ENCODE measurements at regions not wholly inside any gene's neighbourhood (a gene's known extent, or its start where the extent isn't known, plus 50 kb on each side); places are given as distances from the start of the nearest gene placed in this dataset.

DNA sequence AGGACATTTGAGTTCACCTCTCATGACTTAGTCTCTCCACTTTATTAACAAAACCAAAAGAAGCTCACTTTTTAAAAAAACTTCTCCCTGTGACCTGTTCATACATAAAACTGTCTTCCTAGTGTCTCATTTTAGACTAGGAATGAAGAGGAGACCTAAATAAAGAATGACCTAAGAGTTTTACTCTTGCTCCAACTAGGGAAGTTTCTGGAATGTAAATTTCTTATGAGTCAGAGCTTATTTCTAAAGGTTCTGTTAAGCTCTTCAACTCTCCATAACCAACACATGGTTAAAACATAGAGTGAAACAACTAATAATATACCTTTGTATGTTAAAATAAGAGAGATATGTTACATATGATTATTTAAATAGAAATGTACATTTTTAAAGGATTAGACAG, 369.8 kb downstream of the EMP1 start (continued):
- TF ChIP-seq, protein P1, sequence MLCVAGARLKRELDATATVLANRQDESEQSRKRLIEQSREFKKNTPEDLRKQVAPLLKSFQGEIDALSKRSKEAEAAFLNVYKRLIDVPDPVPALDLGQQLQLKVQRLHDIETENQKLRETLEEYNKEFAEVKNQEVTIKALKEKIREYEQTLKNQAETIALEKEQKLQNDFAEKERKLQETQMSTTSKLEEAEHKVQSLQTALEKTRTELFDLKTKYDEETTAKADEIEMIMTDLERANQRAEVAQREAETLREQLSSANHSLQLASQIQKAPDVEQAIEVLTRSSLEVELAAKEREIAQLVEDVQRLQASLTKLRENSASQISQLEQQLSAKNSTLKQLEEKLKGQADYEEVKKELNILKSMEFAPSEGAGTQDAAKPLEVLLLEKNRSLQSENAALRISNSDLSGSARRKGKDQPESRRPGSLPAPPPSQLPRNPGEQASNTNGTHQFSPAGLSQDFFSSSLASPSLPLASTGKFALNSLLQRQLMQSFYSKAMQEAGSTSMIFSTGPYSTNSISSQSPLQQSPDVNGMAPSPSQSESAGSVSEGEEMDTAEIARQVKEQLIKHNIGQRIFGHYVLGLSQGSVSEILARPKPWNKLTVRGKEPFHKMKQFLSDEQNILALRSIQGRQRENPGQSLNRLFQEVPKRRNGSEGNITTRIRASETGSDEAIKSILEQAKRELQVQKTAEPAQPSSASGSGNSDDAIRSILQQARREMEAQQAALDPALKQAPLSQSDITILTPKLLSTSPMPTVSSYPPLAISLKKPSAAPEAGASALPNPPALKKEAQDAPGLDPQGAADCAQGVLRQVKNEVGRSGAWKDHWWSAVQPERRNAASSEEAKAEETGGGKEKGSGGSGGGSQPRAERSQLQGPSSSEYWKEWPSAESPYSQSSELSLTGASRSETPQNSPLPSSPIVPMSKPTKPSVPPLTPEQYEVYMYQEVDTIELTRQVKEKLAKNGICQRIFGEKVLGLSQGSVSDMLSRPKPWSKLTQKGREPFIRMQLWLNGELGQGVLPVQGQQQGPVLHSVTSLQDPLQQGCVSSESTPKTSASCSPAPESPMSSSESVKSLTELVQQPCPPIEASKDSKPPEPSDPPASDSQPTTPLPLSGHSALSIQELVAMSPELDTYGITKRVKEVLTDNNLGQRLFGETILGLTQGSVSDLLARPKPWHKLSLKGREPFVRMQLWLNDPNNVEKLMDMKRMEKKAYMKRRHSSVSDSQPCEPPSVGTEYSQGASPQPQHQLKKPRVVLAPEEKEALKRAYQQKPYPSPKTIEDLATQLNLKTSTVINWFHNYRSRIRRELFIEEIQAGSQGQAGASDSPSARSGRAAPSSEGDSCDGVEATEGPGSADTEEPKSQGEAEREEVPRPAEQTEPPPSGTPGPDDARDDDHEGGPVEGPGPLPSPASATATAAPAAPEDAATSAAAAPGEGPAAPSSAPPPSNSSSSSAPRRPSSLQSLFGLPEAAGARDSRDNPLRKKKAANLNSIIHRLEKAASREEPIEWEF (IDR thresholded peaks at IDR 0.05; ENCODE audit: insufficient replicate concordance, low read depth, low read length) = no peak
- TF ChIP-seq TBL1XR1 (IDR thresholded peaks at IDR 0.05; ENCODE audit: low read depth, low read length) = no peak
- TF ChIP-seq ESRRA (IDR thresholded peaks at IDR 0.05; ENCODE audit: low read length) = no peak
- no peak for TF ChIP-seq ZBED1 (IDR thresholded peaks at IDR 0.05; ENCODE audit: borderline replicate concordance)

DNA sequence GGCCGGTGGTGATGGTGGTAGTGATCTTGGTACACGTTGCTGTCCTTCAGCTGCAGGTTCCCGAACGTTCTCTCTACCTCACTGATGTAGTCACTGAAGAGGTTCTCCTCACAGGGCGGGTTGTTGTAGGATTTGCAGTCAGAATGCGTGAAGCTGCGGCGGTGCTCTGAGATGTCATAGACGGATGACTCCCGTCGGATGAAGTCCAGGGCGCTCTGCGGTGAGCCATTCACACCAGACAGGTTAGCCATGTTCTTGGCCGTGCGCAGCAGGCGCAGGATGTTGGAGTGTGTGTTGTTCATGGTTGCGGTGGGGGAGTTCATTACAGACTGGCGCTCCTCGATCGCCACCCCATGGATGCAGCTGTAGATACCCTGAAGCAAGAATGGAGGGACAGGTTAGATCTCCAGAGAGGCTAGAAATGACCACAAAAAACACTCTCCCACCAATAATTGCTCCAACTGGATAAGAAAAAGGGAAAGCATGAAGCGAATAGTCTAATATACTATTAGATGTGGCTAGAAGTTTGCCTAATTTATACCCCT, 367.8 kb downstream of the EMP1 start:
- ATAC-seq (no peak), DNase-seq (ENCODE audit: low read depth, low spot score) (no peak), FAIRE-seq (no peak)
- H3K9ac ChIP-seq (ENCODE audit: control insufficient read depth, insufficient read depth, low read length) = no peak overlapping the region
- no peaks in the 10 kb centered on the region for H3K36me3 ChIP-seq (ENCODE audit: control insufficient read depth in 2 of 2, insufficient read depth in 2 of 2, low read length in 1 of 2)
- H3K27me3 ChIP-seq (replicated peaks in 1 of 2; ENCODE audit: control insufficient read depth in 2 of 2, insufficient read depth in 2 of 2, low read length in 1 of 2) = peaks cover 0 to 2% of the 10 kb centered on the region in 2 experiments; a peak in 2 of 4 replicates
- no peak overlapping the region for H3K27ac ChIP-seq (ENCODE audit: control insufficient read depth, insufficient read depth)
- RAD21 ChIA-PET (ENCODE audit: unreplicated experiment) = no interaction called here
- no peaks in the 10 kb centered on the region; the same call in 2 of the 3 replicates for H3K9me3 ChIP-seq (replicated peaks; ENCODE audit: control insufficient read depth, insufficient read depth, low read length)
- no peaks in the 10 kb centered on the region for H4K20me1 ChIP-seq (ENCODE audit: control insufficient read depth, insufficient read depth)
- no peaks in the 10 kb centered on the region for H3K79me2 ChIP-seq (ENCODE audit: control insufficient read depth, insufficient read depth, low read length)
- no TSS peak for BruUV-seq (replicated peaks)
- H2AFZ ChIP-seq (ENCODE audit: control insufficient read depth, low read depth, low read length) = no peak overlapping the region
- CTCF ChIA-PET = interaction anchor here (1.2 kb wide), 1 partner anchor 15 kb away, joined by 3 read pairs; no protein-coding TSS in a partner anchor
- no peak overlapping the region for H3K4me2 ChIP-seq (ENCODE audit: control insufficient read depth, insufficient read depth)
- POLR2A ChIA-PET = no interaction called here
- no peak overlapping the region for H3K4me3 ChIP-seq
- in situ Hi-C loops (cut with MboI) (no loop called here), intact Hi-C loops (cut with micrococcal nuclease; ENCODE audit: unreplicated experiment) (no loop called here)
- WGBS (ENCODE audit: insufficient coverage, insufficient replicate concordance, low lambda C conversion rate, missing lambda C conversion rate) = 69% methylated on average over 21 of the region's 21 CpGs
- no peaks in the 10 kb centered on the region for H3K4me1 ChIP-seq (ENCODE audit: control insufficient read depth, insufficient read depth, low read length)
- SMC1A ChIA-PET (ENCODE audit: uncharacterized antibody, unreplicated experiment) = interaction anchor here (1.5 to 1.6 kb wide), 2 partner anchors 18 to 202 kb away, joined by 4 read pairs; no protein-coding TSS in a partner anchor
- TF ChIP-seq, protein P2, sequence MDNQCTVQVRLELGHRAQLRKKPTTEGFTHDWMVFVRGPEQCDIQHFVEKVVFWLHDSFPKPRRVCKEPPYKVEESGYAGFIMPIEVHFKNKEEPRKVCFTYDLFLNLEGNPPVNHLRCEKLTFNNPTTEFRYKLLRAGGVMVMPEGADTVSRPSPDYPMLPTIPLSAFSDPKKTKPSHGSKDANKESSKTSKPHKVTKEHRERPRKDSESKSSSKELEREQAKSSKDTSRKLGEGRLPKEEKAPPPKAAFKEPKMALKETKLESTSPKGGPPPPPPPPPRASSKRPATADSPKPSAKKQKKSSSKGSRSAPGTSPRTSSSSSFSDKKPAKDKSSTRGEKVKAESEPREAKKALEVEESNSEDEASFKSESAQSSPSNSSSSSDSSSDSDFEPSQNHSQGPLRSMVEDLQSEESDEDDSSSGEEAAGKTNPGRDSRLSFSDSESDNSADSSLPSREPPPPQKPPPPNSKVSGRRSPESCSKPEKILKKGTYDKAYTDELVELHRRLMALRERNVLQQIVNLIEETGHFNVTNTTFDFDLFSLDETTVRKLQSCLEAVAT (IDR thresholded peaks at IDR 0.05) = no peak
- TF ChIP-seq, protein P3, sequence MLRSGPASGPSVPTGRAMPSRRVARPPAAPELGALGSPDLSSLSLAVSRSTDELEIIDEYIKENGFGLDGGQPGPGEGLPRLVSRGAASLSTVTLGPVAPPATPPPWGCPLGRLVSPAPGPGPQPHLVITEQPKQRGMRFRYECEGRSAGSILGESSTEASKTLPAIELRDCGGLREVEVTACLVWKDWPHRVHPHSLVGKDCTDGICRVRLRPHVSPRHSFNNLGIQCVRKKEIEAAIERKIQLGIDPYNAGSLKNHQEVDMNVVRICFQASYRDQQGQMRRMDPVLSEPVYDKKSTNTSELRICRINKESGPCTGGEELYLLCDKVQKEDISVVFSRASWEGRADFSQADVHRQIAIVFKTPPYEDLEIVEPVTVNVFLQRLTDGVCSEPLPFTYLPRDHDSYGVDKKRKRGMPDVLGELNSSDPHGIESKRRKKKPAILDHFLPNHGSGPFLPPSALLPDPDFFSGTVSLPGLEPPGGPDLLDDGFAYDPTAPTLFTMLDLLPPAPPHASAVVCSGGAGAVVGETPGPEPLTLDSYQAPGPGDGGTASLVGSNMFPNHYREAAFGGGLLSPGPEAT (IDR thresholded peaks at IDR 0.05; ENCODE audit: low read depth) = no peak
- no peak for TF ChIP-seq YY1 (IDR thresholded peaks at IDR 0.05; ENCODE audit: low read depth, low read length)
- no peak for TF ChIP-seq RELA (IDR thresholded peaks at IDR 0.05; ENCODE audit: borderline replicate concordance, partially characterized antibody)
- no peak for TF ChIP-seq CBX5 (IDR thresholded peaks at IDR 0.05; ENCODE audit: low read depth)
- TF ChIP-seq TARDBP (IDR thresholded peaks at IDR 0.05; ENCODE audit: borderline replicate concordance) = no peak
- no peak for TF ChIP-seq CHD1 (IDR thresholded peaks at IDR 0.05; ENCODE audit: low read depth, low read length)
- TF ChIP-seq MXI1 (IDR thresholded peaks at IDR 0.05; ENCODE audit: low read depth, low read length) = no peak
- TF ChIP-seq BRCA1 (IDR thresholded peaks at IDR 0.05; ENCODE audit: low read depth, low read length) = no peak
- no peak for TF ChIP-seq RUNX3 (IDR thresholded peaks at IDR 0.05; ENCODE audit: low read length)
- no peak for TF ChIP-seq WRNIP1 (IDR thresholded peaks at IDR 0.05; ENCODE audit: borderline replicate concordance, low read depth, low read length)
- TF ChIP-seq ZNF622 (IDR thresholded peaks at IDR 0.05) = no peak
- TF ChIP-seq POLR2A (IDR thresholded peaks at IDR 0.05; ENCODE audit: low read depth, low read length) = no peak

Measured in GM12878 (cell line).